ENCODE measurements at regions not wholly inside any gene's neighbourhood (a gene's known extent, or its start where the extent isn't known, plus 50 kb on each side); places are given as distances from the start of the nearest gene placed in this dataset.

GRCh38 chr4:19523964-19524363 is 727.7 kb upstream of the SLIT2 start:
- TF ChIP-seq CTCF (IDR thresholded peaks at IDR 0.05): no peak
- no peak for TF ChIP-seq REST (IDR thresholded peaks at IDR 0.05; ENCODE audit: insufficient read depth in 1 of 2, low read depth in 2 of 2, low read length in 1 of 2)
- TF ChIP-seq SIN3A (IDR thresholded peaks at IDR 0.05; ENCODE audit: borderline replicate concordance, insufficient read depth, low read depth, low read length): no peak
- TF ChIP-seq POLR2AphosphoS5 (IDR thresholded peaks at IDR 0.05; ENCODE audit: low read depth, low read length): no peak
- no peak for TF ChIP-seq TCF7L2 (IDR thresholded peaks at IDR 0.05; ENCODE audit: low read depth, low read length)
- Histone ChIP-seq H3K4me1 (ENCODE audit: control insufficient read depth, insufficient read depth, low read length) (no peaks in the 10 kb centered on the region), H3K4me3 (ENCODE audit: low read depth in 2 of 2, low read length in 2 of 2) (no peak overlapping the region), H3K27ac (ENCODE audit: low read length) (no peak overlapping the region), H3K36me3 (ENCODE audit: control insufficient read depth, insufficient read depth, low read length) (no peaks in the 10 kb centered on the region), H3K9me3 (ENCODE audit: control insufficient read depth, insufficient read depth, low read depth, low read length) (no peaks in the 10 kb centered on the region), H3K27me3 (ENCODE audit: control insufficient read depth, insufficient read depth, low read length) (no peaks in the 10 kb centered on the region)
- ATAC-seq (no peak), DNase-seq (ENCODE audit: low read depth, low spot score) (no peak)
- intact Hi-C loops (cut with micrococcal nuclease; ENCODE audit: unreplicated experiment): no loop called here
- ChIA-PET POLR2A (no interaction called here), CTCF (no interaction called here)
- BruUV-seq (replicated peaks): no TSS peak
- in situ Hi-C loops (cut with HindIII; ENCODE audit: low pct_unique_long_range_greater_than_20kb, low sequenced_read_pairs): no loop called here

- Histone ChIP-seq H3K9me3 (ENCODE audit: control insufficient read depth, insufficient read depth, low read depth, low read length) (no peaks in the 10 kb centered on the region), H3K36me3 (ENCODE audit: control insufficient read depth, insufficient read depth, low read length) (no peaks in the 10 kb centered on the region), H3K27ac (ENCODE audit: low read length) (no peak overlapping the region), H3K27me3 (ENCODE audit: control insufficient read depth, insufficient read depth, low read length) (no peaks in the 10 kb centered on the region), H3K4me1 (ENCODE audit: control insufficient read depth, insufficient read depth, low read length) (no peaks in the 10 kb centered on the region), H3K4me3 (ENCODE audit: low read depth in 2 of 2, low read length in 2 of 2) (no peak overlapping the region)
- intact Hi-C loops (cut with micrococcal nuclease; ENCODE audit: unreplicated experiment): no loop called here
- ChIA-PET POLR2A (no interaction called here), CTCF (no interaction called here)
- in situ Hi-C loops (cut with HindIII; ENCODE audit: low pct_unique_long_range_greater_than_20kb, low sequenced_read_pairs): no loop called here
- DNase-seq (ENCODE audit: low read depth, low spot score) (no peak), ATAC-seq (no peak)
- BruUV-seq (replicated peaks): no TSS peak
- TF ChIP-seq REST (IDR thresholded peaks at IDR 0.05; ENCODE audit: insufficient read depth in 1 of 2, low read depth in 2 of 2, low read length in 1 of 2) (no peak), POLR2AphosphoS5 (IDR thresholded peaks at IDR 0.05; ENCODE audit: low read depth, low read length) (no peak), CTCF (IDR thresholded peaks at IDR 0.05) (no peak), SIN3A (IDR thresholded peaks at IDR 0.05; ENCODE audit: borderline replicate concordance, insufficient read depth, low read depth, low read length) (no peak), TCF7L2 (IDR thresholded peaks at IDR 0.05; ENCODE audit: low read depth, low read length) (no peak)
Measured at GRCh38 chr4:19522966-19523365, 728.7 kb upstream of the SLIT2 start.

Data from Panc1 (cell line).